GM12872 (cell line): ENCODE measurements at regions not wholly inside any gene's neighbourhood (a gene's known extent, or its start where the extent isn't known, plus 50 kb on each side); places are given as distances from the start of the nearest gene placed in this dataset.

Experiments
- TF ChIP-seq, protein P1 (sequence below): IDR thresholded peaks from 3 replicates; pipeline ENCODE4 v1.5.1; 2011; ENCODE audit warnings: low read depth, mild to moderate bottlenecking, low read length, moderate library complexity; ENCODE audit not compliant: insufficient read depth

DNA sequence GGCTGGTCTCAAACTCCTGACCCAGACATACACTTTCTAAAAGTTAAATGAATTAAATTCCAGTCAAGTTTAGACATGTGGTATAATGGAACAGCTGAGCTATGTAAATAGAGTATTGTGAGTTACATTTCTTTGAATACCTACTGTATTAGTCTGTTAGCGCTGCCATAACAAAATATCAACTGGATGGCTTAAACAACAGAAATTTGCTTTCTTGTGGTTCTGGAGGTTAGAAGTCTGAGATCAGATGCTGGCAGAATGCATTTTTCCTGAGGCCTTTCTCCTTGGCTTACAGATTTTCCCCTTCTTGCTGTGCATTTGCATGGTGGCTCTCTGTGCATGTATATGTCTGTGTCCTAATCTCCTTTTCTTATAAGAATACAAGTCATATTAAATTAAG, 101.5 kb upstream of the TGFBR2 start:
- TF ChIP-seq, protein P1, sequence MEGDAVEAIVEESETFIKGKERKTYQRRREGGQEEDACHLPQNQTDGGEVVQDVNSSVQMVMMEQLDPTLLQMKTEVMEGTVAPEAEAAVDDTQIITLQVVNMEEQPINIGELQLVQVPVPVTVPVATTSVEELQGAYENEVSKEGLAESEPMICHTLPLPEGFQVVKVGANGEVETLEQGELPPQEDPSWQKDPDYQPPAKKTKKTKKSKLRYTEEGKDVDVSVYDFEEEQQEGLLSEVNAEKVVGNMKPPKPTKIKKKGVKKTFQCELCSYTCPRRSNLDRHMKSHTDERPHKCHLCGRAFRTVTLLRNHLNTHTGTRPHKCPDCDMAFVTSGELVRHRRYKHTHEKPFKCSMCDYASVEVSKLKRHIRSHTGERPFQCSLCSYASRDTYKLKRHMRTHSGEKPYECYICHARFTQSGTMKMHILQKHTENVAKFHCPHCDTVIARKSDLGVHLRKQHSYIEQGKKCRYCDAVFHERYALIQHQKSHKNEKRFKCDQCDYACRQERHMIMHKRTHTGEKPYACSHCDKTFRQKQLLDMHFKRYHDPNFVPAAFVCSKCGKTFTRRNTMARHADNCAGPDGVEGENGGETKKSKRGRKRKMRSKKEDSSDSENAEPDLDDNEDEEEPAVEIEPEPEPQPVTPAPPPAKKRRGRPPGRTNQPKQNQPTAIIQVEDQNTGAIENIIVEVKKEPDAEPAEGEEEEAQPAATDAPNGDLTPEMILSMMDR, result no peak

DNA sequence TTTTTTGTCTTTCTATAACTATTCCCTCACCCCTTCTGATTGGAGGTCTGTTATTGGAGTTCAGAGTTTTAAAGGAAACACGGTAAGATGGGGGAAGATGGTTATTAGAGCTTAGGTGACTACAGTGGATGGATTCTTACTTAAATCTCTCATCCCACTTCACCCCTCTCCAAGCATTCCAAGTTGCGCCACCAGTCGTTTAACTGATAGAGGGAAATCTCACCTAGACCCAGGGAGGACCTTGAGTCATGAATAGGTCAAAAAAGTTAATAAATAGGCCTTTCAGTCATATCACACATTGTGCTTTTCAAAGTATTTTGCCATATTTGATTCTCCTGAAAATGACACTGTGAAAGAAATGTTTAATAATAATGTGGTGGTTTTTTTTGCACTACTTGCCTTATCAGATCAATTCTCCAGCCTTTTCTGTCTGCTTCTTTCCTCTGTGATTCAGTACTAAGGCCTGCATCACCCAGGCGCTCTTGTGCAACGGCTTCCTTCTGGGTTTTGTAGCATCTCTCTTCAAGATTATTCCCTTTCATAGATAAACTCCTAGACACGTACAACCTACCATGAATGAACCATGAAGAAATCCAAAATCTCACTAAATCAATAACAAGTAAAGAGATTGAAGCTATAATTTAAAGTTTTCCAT, 100.4 kb upstream of the TGFBR2 start:
- TF ChIP-seq, protein P1, result no peak

DNA sequence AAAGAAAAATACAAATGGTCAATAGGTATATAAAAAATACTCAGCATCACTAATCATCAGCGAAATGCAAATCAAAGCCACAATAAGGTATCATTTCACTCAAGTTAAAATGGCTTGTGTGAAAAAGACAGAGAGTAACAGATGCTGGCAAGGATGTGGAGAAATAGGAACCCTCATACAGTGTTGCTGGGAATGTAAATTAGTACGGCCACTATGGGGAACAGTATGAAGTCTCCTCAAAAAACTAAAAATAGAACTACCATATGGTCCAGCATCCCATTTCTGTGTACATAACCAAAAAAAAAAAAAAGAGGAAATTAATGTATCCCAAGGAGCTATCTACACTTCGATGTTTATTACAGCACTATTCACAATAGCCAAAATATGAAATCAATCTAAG, 98.1 kb upstream of the TGFBR2 start:
- TF ChIP-seq, protein P1, result no peak

DNA sequence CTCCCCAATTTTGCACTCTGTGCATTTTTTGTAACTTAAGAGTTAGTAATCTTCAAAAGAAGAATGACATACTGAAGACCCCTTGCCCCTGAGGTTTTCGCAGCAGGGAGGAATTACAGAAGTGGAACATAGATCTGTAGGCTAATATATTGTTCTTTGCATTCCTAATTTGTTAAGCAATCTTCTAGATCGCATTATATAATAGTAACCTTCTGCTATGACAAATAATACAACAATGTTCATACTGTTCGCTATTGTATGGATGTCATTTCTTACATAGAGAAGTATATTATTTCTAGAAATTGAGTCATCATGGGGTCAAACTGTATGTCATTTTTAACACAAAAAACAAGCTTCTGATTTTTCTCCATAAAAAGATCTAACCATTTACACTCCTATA, 95.8 kb upstream of the TGFBR2 start:
- TF ChIP-seq, protein P1, result no peak

DNA sequence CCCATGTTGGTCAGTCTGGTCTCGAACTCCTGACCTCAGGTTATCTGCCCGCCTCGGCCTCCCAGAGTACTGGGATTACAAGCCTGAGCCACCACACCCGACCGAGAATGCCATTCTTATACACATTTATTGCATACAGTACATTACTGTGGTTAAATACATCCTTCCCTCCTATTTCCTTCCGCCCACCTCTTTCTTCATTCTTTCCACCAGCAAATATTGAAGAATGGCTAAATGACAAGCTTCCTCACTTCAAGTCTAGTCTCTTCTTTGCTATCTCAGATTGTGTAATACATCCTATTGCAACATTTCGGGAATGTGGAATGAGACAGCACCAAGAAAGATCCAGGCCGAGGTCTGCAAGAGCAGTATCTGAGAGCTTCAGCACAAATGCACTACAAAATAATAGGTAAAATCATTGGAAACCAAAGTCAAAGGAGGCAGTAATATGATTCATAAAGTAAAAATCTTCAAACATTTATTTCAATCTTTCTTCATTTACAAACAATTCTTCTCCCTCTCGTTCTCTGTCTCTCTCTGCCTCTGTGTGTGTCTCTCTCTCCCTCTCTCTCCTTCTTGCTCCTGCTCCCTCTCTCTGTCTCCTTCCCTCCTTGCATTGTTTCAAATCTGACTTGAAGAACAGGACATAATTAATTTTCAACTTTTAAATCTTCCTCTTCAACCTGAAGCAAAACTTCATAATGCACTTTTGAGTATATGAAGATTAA, 94.7 kb upstream of the TGFBR2 start:
- TF ChIP-seq, protein P1, result no peak

DNA sequence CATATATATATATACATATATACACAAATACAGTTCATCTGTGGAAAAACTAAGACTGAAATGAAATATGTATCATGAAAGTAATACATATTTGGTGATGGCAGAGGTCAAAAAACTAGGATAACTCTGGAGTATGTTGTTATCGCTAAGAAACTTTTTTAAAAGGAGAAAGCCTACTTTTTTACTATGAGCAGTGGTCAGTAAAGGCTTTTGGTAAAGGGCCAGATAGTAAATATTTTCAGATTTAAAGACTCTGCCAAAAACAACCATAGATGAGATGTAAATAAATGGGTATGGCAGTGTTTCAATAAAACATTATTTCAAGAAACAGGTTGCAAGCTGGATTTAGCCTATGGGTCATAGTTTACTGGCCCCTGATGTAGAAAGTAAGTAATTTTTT, 93.8 kb upstream of the TGFBR2 start:
- TF ChIP-seq, protein P1, result no peak

DNA sequence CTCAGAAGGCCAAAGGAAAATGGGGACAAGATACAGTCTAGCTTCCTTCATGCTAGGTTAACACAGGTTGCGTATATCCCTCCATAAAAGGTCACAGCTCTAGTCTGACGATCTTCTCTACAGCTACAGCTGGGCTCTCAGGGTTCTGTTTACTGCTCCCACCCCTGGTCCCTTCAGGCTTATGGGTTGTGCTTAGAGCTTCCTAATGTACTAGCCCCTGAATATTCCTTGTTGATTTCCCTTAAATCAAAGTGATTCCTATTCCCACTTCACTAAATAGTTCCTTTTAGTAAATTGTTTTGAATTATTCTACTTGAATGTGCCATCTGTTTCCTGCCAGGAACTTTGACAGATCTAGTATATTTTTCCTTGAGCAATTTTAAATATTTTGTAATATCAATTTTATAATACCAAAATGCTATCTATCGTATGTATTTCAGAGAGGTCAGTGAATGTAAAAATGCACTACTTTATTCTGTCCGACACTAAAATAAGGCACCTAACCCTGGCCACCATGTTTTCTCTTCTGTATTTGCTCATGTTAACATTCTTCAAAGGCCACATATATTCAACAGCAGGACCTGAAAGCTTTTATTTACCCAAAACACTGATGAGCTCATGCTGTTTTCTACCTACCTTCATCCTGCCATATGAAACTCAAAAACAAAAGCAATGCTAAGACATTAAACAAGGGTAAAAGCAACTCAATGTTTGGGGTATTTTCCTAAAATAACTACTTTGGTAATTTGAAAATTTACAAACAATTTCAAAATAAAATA, 92.8 kb upstream of the TGFBR2 start:
- TF ChIP-seq, protein P1, result no peak
